ENCODE measurements at regions not wholly inside any gene's neighbourhood (a gene's known extent, or its start where the extent isn't known, plus 50 kb on each side); places are given as distances from the start of the nearest gene placed in this dataset.

GRCh38 chr4:29521281-29521680, 1198.9 kb upstream of the PCDH7 start:
- DNase-seq: no peak

- DNase-seq: no peak
Measured at GRCh38 chr4:29536745-29537144, 1183.4 kb upstream of the PCDH7 start.

DNA sequence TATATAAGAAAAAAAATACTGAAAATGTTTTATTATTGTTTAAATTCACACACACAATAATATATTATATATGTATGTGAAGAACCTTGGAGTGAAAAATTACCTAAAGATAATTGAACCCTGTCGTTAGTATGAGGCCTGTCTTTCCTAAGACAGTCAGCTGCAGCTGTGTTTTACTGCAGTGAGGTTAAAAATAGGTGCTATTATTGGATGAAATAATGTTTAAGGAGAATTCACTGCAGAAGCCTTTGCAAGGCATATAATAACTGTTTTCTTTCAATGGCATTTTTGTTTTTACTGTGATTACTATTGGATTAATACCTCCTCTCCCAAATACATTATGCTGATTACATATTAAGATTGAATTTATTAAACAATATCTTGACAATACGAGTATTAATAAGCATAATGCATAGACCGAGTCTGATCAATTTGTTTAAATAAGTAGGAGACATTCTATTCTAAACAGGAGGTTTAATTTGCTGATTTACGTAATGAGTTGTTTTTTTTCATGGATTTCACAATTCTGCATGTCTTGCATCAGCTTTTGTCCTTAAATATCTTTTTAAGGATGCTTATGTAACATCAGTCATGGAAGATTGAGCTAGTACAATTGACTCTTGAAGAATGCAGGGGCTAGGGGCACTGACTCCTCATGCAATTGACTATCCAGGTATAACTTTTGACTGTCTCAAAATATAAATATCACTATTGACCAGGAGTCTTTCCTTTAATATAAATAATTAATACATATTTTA, 1181.1 kb upstream of the PCDH7 start:
- DNase-seq: no peak

- DNase-seq: no peak
Measured at GRCh38 chr4:29540439-29541102, 1179.6 kb upstream of the PCDH7 start.

- no peak for DNase-seq
Measured at GRCh38 chr4:29541757-29542156, 1178.4 kb upstream of the PCDH7 start.

DNA sequence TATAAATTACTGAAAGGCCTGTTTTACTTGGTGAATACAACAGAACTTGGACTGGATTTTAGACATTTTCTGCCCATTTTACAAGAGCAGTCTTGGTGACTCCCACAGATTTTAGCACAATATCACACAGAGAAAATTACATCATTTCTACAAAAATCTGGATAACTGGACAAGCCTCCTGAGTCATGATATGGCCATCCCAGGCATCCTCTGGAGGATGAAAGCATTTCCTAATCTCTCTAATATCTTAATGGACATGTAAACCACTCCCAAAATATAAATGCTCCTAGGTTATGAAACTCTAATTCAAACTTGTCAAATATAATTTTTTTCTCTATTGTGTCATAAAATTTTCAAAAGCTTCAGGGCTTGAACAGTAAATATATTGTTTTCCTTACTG, 1170.8 kb upstream of the PCDH7 start:
- no peak for DNase-seq

- DNase-seq: no peak
Measured at GRCh38 chr4:29551821-29552220, 1168.3 kb upstream of the PCDH7 start.

DNA sequence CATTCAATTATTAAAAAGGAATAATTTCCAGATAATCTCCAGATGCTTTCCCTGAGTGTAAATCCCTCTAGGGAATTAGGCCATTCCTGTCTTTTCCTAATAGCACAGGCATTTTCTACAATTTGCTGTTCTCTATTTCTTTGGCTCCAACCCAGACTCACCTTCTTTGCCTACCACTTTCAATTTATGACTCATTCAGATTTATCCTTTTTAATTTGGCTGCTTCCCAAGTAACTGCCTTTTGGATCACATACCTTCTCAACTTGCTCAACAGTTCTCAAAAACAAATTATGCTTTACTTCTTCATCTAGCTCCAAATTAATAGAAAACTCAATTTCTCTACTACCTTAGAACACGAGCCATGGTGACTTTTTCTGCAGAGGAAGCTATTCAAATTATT, 1166.3 kb upstream of the PCDH7 start:
- DNase-seq: no peak

DNA sequence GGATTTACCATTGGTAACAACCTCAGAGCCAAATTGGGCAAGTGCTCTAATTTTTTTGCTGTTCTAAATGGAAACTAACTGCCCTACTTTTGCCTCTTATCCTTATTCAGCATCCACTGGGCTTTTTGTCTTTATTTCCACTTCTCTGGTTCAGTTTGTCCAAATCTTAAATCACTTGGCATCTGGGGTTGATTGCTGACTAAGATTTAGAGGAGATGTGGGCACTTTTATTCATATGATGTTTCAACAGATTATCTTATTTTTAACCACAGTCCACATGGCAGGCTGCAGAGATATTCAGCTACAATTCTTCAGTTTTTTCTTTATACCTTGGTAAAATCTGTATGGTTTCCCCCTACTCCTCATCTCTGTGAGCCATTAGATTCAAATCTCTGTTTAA, 1161.4 kb upstream of the PCDH7 start:
- no peak for DNase-seq

GRCh38 chr4:29559286-29559685, 1160.9 kb upstream of the PCDH7 start:
- DNase-seq: no peak

DNA sequence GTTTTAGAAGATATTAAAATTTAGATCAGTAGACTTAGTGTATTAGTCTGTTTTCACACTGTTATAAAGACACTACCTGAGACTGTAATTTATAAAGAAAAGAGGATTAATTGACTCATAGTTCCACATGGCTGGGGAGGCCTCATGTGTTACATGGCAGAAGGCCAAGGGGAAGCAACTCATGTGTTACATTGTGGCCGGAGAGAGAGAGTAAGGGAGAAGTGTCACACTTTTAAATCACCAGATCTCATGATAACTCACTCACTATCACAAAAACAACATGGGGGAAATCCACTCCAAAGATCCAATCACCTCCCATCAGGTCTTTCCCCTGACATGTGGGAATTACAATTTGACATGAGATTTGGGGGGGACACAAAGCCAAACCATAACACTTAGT, 1159.7 kb upstream of the PCDH7 start:
- DNase-seq: no peak

- no peak for DNase-seq
Measured at GRCh38 chr4:29565256-29565655, 1154.9 kb upstream of the PCDH7 start.

DNA sequence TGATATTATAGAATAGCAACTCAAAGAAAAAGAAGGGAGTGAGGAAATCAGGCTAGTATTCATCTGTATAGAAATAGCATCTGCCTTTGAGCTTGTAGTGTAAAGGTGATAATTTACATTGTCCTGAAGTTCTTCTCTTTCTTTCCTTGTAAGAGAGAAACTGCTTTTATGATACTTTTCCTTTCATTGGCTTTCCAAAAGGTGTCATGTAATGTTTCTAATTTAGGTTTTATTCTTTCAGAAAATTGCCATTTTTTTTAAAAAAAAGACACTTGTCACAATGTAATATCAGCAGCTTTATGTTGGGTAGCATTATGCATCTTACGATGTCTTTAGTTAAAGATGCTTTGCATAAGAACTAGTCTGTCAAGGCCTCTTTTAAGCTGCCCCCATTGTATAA, 1153.8 kb upstream of the PCDH7 start:
- no peak for DNase-seq

DNA sequence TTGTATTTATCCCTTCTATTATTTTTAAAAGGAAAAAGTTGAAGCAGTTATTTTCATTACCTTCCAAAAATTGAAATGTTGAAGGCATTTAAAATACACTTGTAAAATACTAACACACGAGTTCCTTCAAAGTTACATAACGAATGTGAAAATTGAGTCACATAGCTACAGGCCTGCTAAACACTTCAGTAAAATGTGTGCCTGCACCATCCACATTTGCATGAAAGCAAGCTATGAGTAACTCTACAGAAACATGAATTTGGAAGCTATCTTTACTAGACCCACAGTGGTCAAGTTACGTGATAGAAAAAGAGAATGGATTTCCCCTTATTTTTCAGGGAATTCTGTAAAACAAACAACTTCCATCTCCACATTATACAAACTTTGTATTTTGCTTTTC, 1148.8 kb upstream of the PCDH7 start:
- DNase-seq: no peak

DNA sequence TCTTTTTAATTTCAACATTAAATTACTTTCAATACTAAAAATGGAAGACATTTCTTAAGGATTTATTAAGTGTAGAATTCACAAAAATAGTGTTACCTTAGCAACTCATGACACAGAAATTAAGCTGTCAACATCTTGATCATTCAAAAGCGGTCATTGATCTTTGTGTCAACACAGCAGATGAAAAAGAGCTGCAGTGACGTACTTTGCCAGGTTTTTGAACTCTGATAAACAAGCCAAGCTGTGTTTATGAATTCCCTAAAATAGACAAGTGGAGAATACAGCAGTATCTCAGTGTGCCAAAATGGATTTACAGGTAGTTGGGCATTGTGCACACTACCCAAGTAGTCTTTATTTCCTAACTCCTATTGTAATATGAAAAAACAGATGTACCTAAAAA, 1141.8 kb upstream of the PCDH7 start:
- no peak for DNase-seq

GRCh38 chr4:29581457-29581856, 1138.7 kb upstream of the PCDH7 start:
- no peak for DNase-seq

- DNase-seq: no peak
Measured at GRCh38 chr4:29588617-29589016, 1131.6 kb upstream of the PCDH7 start.

DNA sequence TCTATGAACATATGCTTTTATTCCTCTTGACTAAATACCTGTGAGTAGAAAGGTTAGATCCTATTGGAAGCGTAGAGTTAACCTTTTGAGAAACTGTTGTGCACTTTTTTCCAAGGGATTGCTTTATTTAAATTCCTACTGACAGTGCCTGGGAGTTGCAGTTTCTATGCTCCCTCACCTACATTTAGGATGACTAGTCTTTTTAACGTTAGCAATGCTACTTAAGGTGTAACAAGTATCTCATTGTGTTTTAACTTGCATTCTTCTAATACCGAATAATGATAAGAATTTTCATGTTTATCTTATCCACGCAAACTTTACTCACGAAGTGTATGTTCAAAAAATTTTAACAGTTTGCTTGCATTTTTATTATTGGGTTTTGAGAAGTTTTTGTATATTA, 1123.9 kb upstream of the PCDH7 start:
- no peak for DNase-seq

GRCh38 chr4:29619168-29619567, 1101.0 kb upstream of the PCDH7 start:
- no peak for DNase-seq

GRCh38 chr4:29632199-29632598, 1088.0 kb upstream of the PCDH7 start:
- DNase-seq: no peak

DNA sequence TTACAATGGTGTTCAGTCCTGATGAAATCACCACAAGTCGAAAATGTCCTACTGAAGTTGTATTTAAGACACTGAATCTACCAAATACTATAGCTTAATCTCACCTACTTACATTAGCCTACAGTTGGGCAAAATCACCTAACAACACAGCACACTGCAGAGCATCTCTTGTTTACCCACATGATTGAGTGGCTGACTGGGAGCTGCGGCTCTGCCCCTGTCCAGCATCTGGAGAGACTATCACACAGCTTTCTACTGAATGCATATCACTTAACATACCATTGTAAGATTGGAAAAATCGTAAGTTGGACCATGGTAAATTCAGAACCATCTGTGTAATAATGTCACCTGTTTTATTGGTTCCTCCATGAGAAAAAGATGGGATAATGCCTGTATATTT, 1083.2 kb upstream of the PCDH7 start:
- DNase-seq: no peak

- DNase-seq: no peak
Measured at GRCh38 chr4:29653221-29653620, 1066.9 kb upstream of the PCDH7 start.

- DNase-seq: no peak
Measured at GRCh38 chr4:29680644-29681043, 1039.5 kb upstream of the PCDH7 start.

- DNase-seq: no peak
Measured at GRCh38 chr4:29704059-29704458, 1016.1 kb upstream of the PCDH7 start.

GRCh38 chr4:29708473-29708872, 1011.7 kb upstream of the PCDH7 start:
- DNase-seq: no peak

Measured in stimulated activated CD4-positive, alpha-beta T cell treated with anti-CD3 and anti-CD28 coated beads, Interleukin-2, amount 100 ng/mL, for 24 hours (primary cell).